ENCODE measurements at regions not wholly inside any gene's neighbourhood (a gene's known extent, or its start where the extent isn't known, plus 50 kb on each side); places are given as distances from the start of the nearest gene placed in this dataset.

DNA sequence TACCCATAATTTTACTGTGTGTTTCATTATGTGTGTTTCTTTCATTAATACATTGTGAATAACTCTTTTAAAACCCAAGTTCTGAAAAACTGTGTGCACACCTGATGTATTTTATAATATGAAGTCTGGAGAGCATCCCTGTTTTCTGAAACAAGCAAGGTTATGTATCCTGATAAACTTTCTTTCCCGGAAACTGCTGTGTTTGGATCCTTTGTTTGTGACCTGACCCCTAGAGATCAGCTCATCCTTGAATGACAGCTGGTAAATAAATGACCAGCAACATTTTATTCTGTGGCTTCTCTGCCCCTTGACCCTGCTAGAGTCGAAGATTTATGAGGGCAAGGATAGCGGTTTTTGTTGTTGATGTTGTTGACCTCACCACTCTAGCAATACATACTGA, 535.6 kb upstream of the ZFP42 start:
- TF ChIP-seq GATA2 (IDR thresholded peaks at IDR 0.05; ENCODE audit: low read depth, low read length) (no peak), GATA3 (IDR thresholded peaks at IDR 0.05; ENCODE audit: low read depth, low read length) (no peak)
